Keratinocyte (primary cell): ENCODE measurements at regions not wholly inside any gene's neighbourhood (a gene's known extent, or its start where the extent isn't known, plus 50 kb on each side); places are given as distances from the start of the nearest gene placed in this dataset.

ENCODE experiments used
- DNase-seq: peaks from one replicate; pipeline ENCODE4 v3.0.0-alpha.2; 2011; ENCODE audit warnings: low read depth, missing footprints, low spot score
- FAIRE-seq: peaks from 2 replicates; lab custom pipeline; 2011; peaks lifted over from hg19 to GRCh38; lab: Jason Lieb, UNC
- H2AFZ ChIP-seq: 2 replicates; pipeline ENCODE4 v1.6.0; 2012; ENCODE audit warnings: low read length, control low read depth, inconsistent platforms; ENCODE audit not compliant: control insufficient read depth
- H3K27ac ChIP-seq: 2 replicates; pipeline ENCODE4 v1.5.1; 2011; ENCODE audit warnings: low read length; ENCODE audit not compliant: control insufficient read depth, insufficient read depth
- H3K27me3 ChIP-seq: 3 replicates; pipeline ENCODE4 v1.6.0; 2011; ENCODE audit warnings: low read length; ENCODE audit not compliant: control insufficient read depth, insufficient read depth; ENCODE audit errors: extremely low read depth
- H3K36me3 ChIP-seq, 2 experiments: 2 replicates in 1 of 2; 3 replicates in 1 of 2; pipeline ENCODE4 v1.5.1; 2011; ENCODE audit warnings: low read length in 2 of 2, mild to moderate bottlenecking in 1 of 2; ENCODE audit not compliant: control insufficient read depth in 2 of 2, insufficient read depth in 2 of 2; ENCODE audit errors: extremely low read depth in 1 of 2
- H3K4me1 ChIP-seq: 3 replicates; pipeline ENCODE4 v1.5.1; 2011; ENCODE audit warnings: low read length; ENCODE audit not compliant: control insufficient read depth, insufficient read depth; ENCODE audit errors: extremely low read depth
- H3K4me2 ChIP-seq: 3 replicates; pipeline ENCODE4 v1.6.0; 2011; ENCODE audit warnings: low read depth, low read length; ENCODE audit not compliant: control insufficient read depth, insufficient read depth; ENCODE audit errors: extremely low read depth
- H3K4me3 ChIP-seq, 3 experiments: fragments of 200-600 bp in 1 of 3; sonication (generic) in 1 of 3; 2 replicates in 2 of 3; 3 replicates in 1 of 3; pipeline ENCODE4 v1.5.1; 2011 to 2016; ENCODE audit warnings: low read length in 3 of 3, mild to moderate bottlenecking in 3 of 3, control low read depth in 2 of 3, inconsistent platforms in 1 of 3, low read depth in 1 of 3, mixed read lengths in 1 of 3, mixed run types in 1 of 3, moderate library complexity in 1 of 3; ENCODE audit not compliant: control insufficient read depth in 2 of 3, insufficient read depth in 2 of 3; ENCODE audit errors: extremely low read depth in 1 of 3
- H3K79me2 ChIP-seq: 2 replicates; pipeline ENCODE4 v1.6.0; 2012; ENCODE audit warnings: low read length; ENCODE audit not compliant: control insufficient read depth, insufficient read depth
- H3K9ac ChIP-seq: 3 replicates; pipeline ENCODE4 v1.6.0; 2011; ENCODE audit warnings: low read length; ENCODE audit not compliant: control insufficient read depth, insufficient read depth; ENCODE audit errors: extremely low read depth
- H3K9me1 ChIP-seq: 3 replicates; pipeline ENCODE4 v1.6.0; 2011; ENCODE audit warnings: low read length; ENCODE audit not compliant: control insufficient read depth, insufficient read depth; ENCODE audit errors: extremely low read depth
- H3K9me3 ChIP-seq: 2 replicates; pipeline ENCODE4 v1.5.1; 2012; ENCODE audit warnings: low read depth, low read length; ENCODE audit not compliant: control insufficient read depth
- H4K20me1 ChIP-seq: 3 replicates; pipeline ENCODE4 v1.6.0; 2011; ENCODE audit warnings: low read length; ENCODE audit not compliant: control insufficient read depth, insufficient read depth; ENCODE audit errors: extremely low read depth
- EZH2 ChIP-seq: IDR thresholded peaks from one replicate; pipeline ENCODE4 v1.6.1; 2012; ENCODE audit warnings: inconsistent platforms, mild to moderate bottlenecking, low read length, moderate library complexity
- dilution Hi-C: fragments of 300-500 bp; cut with MboI; formaldehyde crosslinking; loops from one replicate; pipeline ENCODE4 v1.7.0; 2020; ENCODE audit warnings: low sequenced_read_pairs; ENCODE audit not compliant: extremely low pct_ligation_motif_present
- TF ChIP-seq, protein P1 (sequence below), 3 experiments: IDR thresholded peaks in 1 of 3; conservative IDR thresholded peaks in 1 of 3; optimal IDR thresholded peaks in 1 of 3; 2 replicates in 2 of 3; 3 replicates in 1 of 3; pipeline versions ENCODE3 to v1.5.1; 2011; ENCODE audit warnings: low read length in 3 of 3, mild to moderate bottlenecking in 3 of 3, moderate library complexity in 2 of 3, control low read depth in 1 of 3, inconsistent platforms in 1 of 3; ENCODE audit not compliant: insufficient read depth in 2 of 3; ENCODE audit errors: extremely low read depth in 1 of 3

DNA sequence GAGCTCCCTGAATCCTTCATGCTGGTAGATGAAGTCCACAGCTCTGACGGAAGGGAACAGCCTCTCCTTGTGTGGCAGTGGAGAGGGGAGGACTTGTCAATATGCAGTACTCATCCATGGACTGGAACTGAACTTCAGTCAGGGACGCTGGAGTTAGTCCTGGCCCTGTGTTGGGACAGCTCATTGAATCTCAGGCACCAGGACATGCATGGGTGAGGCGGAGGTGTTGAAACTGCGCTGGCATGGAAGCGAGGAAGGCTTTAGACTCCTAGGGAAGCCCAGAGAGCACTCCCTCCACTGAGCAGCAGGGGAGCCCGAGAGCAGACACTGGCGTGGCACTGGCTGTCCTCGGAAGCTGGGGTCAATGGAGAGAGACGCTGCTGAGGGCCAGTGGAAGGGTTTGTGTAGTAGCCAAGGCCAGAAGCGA is 161.3 kb upstream of the GGTLC1 start:
- H3K9ac ChIP-seq = no peak overlapping the region
- H3K4me1 ChIP-seq = peaks cover 13% of the 10 kb centered on the region
- no peaks in the 10 kb centered on the region for H3K27me3 ChIP-seq
- FAIRE-seq = no peak
- no peak overlapping the region for H3K4me3 ChIP-seq
- H3K36me3 ChIP-seq = no peaks in the 10 kb centered on the region
- no peak for TF ChIP-seq EZH2
- TF ChIP-seq, protein P1, sequence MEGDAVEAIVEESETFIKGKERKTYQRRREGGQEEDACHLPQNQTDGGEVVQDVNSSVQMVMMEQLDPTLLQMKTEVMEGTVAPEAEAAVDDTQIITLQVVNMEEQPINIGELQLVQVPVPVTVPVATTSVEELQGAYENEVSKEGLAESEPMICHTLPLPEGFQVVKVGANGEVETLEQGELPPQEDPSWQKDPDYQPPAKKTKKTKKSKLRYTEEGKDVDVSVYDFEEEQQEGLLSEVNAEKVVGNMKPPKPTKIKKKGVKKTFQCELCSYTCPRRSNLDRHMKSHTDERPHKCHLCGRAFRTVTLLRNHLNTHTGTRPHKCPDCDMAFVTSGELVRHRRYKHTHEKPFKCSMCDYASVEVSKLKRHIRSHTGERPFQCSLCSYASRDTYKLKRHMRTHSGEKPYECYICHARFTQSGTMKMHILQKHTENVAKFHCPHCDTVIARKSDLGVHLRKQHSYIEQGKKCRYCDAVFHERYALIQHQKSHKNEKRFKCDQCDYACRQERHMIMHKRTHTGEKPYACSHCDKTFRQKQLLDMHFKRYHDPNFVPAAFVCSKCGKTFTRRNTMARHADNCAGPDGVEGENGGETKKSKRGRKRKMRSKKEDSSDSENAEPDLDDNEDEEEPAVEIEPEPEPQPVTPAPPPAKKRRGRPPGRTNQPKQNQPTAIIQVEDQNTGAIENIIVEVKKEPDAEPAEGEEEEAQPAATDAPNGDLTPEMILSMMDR (optimal IDR thresholded peaks at IDR 0.05 in 1 of 3, IDR thresholded peaks at IDR 0.05 in 1 of 3, conservative IDR thresholded peaks at IDR 0.05 in 1 of 3; ENCODE audit: extremely low read depth in 1 of 3, insufficient read depth in 2 of 3, low read length in 3 of 3) = peak; percentile 30 to 56 (median 42)
- H3K4me2 ChIP-seq = no peak overlapping the region
- H3K9me3 ChIP-seq = no peaks in the 10 kb centered on the region
- dilution Hi-C loops = no loop called here
- no peaks in the 10 kb centered on the region for H3K9me1 ChIP-seq
- H4K20me1 ChIP-seq = no peaks in the 10 kb centered on the region
- no peak for DNase-seq
- H3K27ac ChIP-seq = no peak overlapping the region
- H2AFZ ChIP-seq = no peak overlapping the region
- no peaks in the 10 kb centered on the region for H3K79me2 ChIP-seq

DNA sequence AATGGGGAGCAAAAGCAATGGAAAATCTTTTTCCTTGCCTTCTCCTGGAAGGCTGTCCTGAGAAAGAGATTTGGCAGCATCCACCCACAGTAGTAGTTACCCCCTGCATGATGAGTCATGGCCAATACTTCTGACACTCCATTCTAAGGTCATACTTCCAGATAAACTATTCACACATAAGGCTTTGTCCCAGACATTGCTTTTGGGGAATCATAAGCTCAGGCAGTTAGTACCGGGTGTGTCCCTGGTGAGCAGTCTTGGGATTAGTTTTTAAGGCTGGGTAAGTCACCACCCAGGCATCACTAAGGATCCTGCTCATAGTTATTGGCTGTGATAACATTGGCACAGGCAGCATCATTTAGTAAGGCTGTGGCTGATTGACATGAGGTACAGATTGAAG is 160.6 kb upstream of the GGTLC1 start:
- DNase-seq = no peak
- Histone ChIP-seq H3K4me1 (peaks cover 13% of the 10 kb centered on the region), H3K79me2 (no peaks in the 10 kb centered on the region), H3K4me2 (no peak overlapping the region), H3K9me1 (no peaks in the 10 kb centered on the region), H3K27ac (no peak overlapping the region), H3K4me3 (no peak overlapping the region), H2AFZ (no peak overlapping the region), H4K20me1 (no peaks in the 10 kb centered on the region), H3K27me3 (no peaks in the 10 kb centered on the region), H3K9ac (no peak overlapping the region), H3K36me3 (no peaks in the 10 kb centered on the region), H3K9me3 (no peaks in the 10 kb centered on the region)
- no peak for FAIRE-seq
- dilution Hi-C loops = no loop called here
- TF ChIP-seq, protein P1 (optimal IDR thresholded peaks at IDR 0.05 in 1 of 3, IDR thresholded peaks at IDR 0.05 in 1 of 3, conservative IDR thresholded peaks at IDR 0.05 in 1 of 3; ENCODE audit: extremely low read depth in 1 of 3, insufficient read depth in 2 of 3, low read length in 3 of 3) = no peak
- no peak for TF ChIP-seq EZH2
